GM23338 (cell line): ENCODE measurements at regions not wholly inside any gene's neighbourhood (a gene's known extent, or its start where the extent isn't known, plus 50 kb on each side); places are given as distances from the start of the nearest gene placed in this dataset.

ENCODE experiments used
- ATAC-seq: fragments of 200-7000 bp; cut with Tn5 transposase; 3 replicates; pipeline ENCODE4 v1.9.1; 2020
- DNase-seq: peaks from one replicate; pipeline ENCODE4 v3.0.0-alpha.2; 2015; ENCODE audit warnings: low spot score
- H2AFZ ChIP-seq: fragments of 200-600 bp; sonication (generic); 2 replicates; pipeline ENCODE4 v1.8.0; 2016; ENCODE audit warnings: antibody characterized with exemption, mild to moderate bottlenecking, moderate library complexity
- H3F3A ChIP-seq: fragments of 200-600 bp; sonication (generic); replicated peaks from 2 replicates; pipeline ENCODE4 v1.8.0; 2017; ENCODE audit warnings: antibody characterized with exemption, mixed run types, low read depth
- H3K27ac ChIP-seq: fragments of 200-600 bp; sonication (generic); 2 replicates; pipeline ENCODE4 v1.6.1; 2016; ENCODE audit warnings: low read depth
- H3K27me3 ChIP-seq: fragments of 200-600 bp; sonication (generic); 2 replicates; pipeline ENCODE4 v1.8.0; 2016; ENCODE audit warnings: mild to moderate bottlenecking, mixed run types, moderate library complexity; ENCODE audit not compliant: insufficient read depth
- H3K36me3 ChIP-seq: fragments of 200-600 bp; sonication (generic); 2 replicates; pipeline ENCODE4 v1.8.0; 2016; ENCODE audit warnings: mild to moderate bottlenecking; ENCODE audit not compliant: insufficient read depth
- H3K4me1 ChIP-seq: fragments of 200-600 bp; sonication (generic); 2 replicates; pipeline ENCODE4 v1.8.0; 2016; ENCODE audit warnings: mild to moderate bottlenecking, moderate library complexity; ENCODE audit not compliant: insufficient read depth
- H3K4me2 ChIP-seq: fragments of 200-600 bp; sonication (generic); 2 replicates; pipeline ENCODE4 v1.7.1; 2017; ENCODE audit warnings: mixed run types
- H3K4me3 ChIP-seq: fragments of 200-600 bp; sonication (generic); 2 replicates; pipeline ENCODE4 v1.6.1; 2016; ENCODE audit warnings: mixed run types
- H3K79me2 ChIP-seq: fragments of 200-600 bp; sonication (generic); replicated peaks from 2 replicates; pipeline ENCODE4 v1.8.0; 2017; ENCODE audit warnings: mild to moderate bottlenecking; ENCODE audit not compliant: insufficient read depth
- H3K9me2 ChIP-seq: fragments of 200-600 bp; sonication (generic); 2 replicates; pipeline ENCODE4 v1.8.0; 2017; ENCODE audit not compliant: insufficient read depth
- H4K20me1 ChIP-seq: fragments of 200-600 bp; sonication (generic); replicated peaks from 2 replicates; pipeline ENCODE4 v1.8.0; 2017; ENCODE audit warnings: mild to moderate bottlenecking; ENCODE audit not compliant: insufficient read depth
- H3K27ac Mint-ChIP-seq: 2 replicates; pipeline ENCODE4 v1.8.0; 2020; ENCODE audit warnings: inconsistent platforms, mild to moderate bottlenecking, moderate library complexity, mixed read lengths
- H3K27me3 Mint-ChIP-seq: 3 replicates; pipeline ENCODE4 v1.8.0; 2022; ENCODE audit warnings: low read depth, mild to moderate bottlenecking, moderate library complexity, mixed read lengths, inconsistent platforms; ENCODE audit not compliant: insufficient read depth, poor library complexity
- H3K36me3 Mint-ChIP-seq: 3 replicates; pipeline ENCODE4 v1.8.0; 2021; ENCODE audit warnings: low read depth, mild to moderate bottlenecking, inconsistent platforms, moderate library complexity, mixed read lengths
- H3K4me1 Mint-ChIP-seq: 3 replicates; pipeline ENCODE4 v1.8.0; 2020; ENCODE audit warnings: mild to moderate bottlenecking, inconsistent platforms, mixed read lengths
- H3K4me3 Mint-ChIP-seq: 3 replicates; pipeline ENCODE4 v1.8.0; 2021; ENCODE audit warnings: moderate library complexity, mild to moderate bottlenecking, inconsistent platforms, mixed read lengths
- H3K9me3 Mint-ChIP-seq: 3 replicates; pipeline ENCODE4 v1.8.0; 2020; ENCODE audit warnings: moderate library complexity, mild to moderate bottlenecking, inconsistent platforms, mixed read lengths
- CREB1 ChIP-seq: fragments of 250-450 bp; sonication (Bioruptor Pico); IDR thresholded peaks from 2 replicates; pipeline ENCODE4 v1.5.0; 2020; ENCODE audit warnings: low read depth, mild to moderate bottlenecking, moderate library complexity
- EZH2 ChIP-seq: fragments of 200-600 bp; sonication (generic); IDR thresholded peaks from one replicate; pipeline ENCODE4 v1.8.0; 2017; ENCODE audit warnings: antibody characterized with exemption, mild to moderate bottlenecking, low read depth; ENCODE audit not compliant: unreplicated experiment
- EZH2phosphoT487 ChIP-seq: fragments of 200-600 bp; sonication (generic); IDR thresholded peaks from one replicate; pipeline ENCODE4 v1.8.1; 2018; ENCODE audit warnings: antibody characterized with exemption; ENCODE audit not compliant: unreplicated experiment
- JUNB ChIP-seq: IDR thresholded peaks from one replicate; pipeline ENCODE4 v1.6.1; 2016; ENCODE audit warnings: antibody characterized with exemption; ENCODE audit not compliant: unreplicated experiment
- NANOG ChIP-seq: IDR thresholded peaks from 2 replicates; pipeline ENCODE4 v1.6.1; 2016; ENCODE audit warnings: antibody characterized with exemption, borderline replicate concordance
- POLR2AphosphoS5 ChIP-seq: IDR thresholded peaks from 2 replicates; pipeline ENCODE4 v1.6.1; 2016; ENCODE audit warnings: antibody characterized with exemption, low read depth
- STAT1 ChIP-seq: IDR thresholded peaks from one replicate; pipeline ENCODE4 v1.6.1; 2016; ENCODE audit warnings: antibody characterized with exemption; ENCODE audit not compliant: unreplicated experiment
- ZNF114 ChIP-seq: fragments of 250-450 bp; sonication (Bioruptor Pico); IDR thresholded peaks from 2 replicates; pipeline ENCODE4 v1.5.0; 2020; ENCODE audit warnings: mild to moderate bottlenecking, moderate library complexity
- ZNF331 ChIP-seq: fragments of 250-450 bp; sonication (Bioruptor Pico); IDR thresholded peaks from 2 replicates; pipeline ENCODE4 v1.5.0; 2020; ENCODE audit warnings: low read depth, mild to moderate bottlenecking, moderate library complexity
- TF ChIP-seq, protein P1 (sequence below): fragments of 250-450 bp; sonication (Bioruptor Pico); IDR thresholded peaks from 2 replicates; pipeline ENCODE4 v1.5.0; 2020; ENCODE audit warnings: mild to moderate bottlenecking, moderate library complexity
- TF ChIP-seq, protein P2 (sequence below): IDR thresholded peaks from one replicate; pipeline ENCODE4 v1.6.1; 2018; ENCODE audit warnings: antibody characterized with exemption; ENCODE audit not compliant: unreplicated experiment
- TF ChIP-seq, protein P3 (sequence below), 2 experiments: fragments of 200-600 bp in 1 of 2; sonication (generic) in 1 of 2; conservative IDR thresholded peaks; 2 replicates each; pipeline versions ENCODE4 v1.5.1 to v1.6.1; 2016 to 2017; ENCODE audit warnings: antibody characterized with exemption in 2 of 2, low read depth in 2 of 2, mild to moderate bottlenecking in 2 of 2, moderate library complexity in 1 of 2
- TF ChIP-seq, protein P4 (sequence below): IDR thresholded peaks from 2 replicates; pipeline ENCODE4 v1.6.1; 2016; ENCODE audit warnings: antibody characterized with exemption

DNA sequence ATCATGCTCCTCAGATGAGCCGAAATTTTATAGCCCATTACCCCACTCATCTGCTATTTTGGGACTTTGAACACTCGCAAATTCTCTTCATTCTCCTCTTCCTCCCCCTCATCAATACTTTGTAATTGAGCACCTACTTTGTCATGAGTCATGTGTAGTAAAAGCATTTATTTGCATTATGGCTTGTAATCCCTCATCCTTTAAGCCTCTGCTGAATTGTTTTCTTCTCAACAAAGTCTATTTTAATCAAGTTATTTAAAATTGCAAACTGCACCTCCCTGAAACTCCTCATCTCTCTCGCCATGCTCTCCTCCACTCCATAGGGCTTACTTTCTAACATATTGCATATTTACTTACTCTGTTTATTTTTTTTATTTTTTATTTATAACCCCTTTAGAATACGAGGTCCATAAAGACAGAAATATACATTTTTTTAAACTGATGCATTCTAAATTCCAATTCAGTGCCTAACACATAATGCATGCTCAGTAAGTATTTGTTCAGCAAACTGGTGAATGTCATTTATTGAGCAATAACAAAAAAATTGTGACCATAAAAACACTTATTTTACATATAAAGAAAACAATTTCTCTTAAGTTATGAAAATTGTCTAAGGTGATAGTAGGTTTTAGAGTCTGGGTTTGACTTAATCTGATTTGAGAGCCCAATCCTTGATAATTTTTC lies 161.7 kb downstream of the FASLG start:
- no peak for ATAC-seq
- H3K4me1 Mint-ChIP-seq: peaks cover 7% of the 10 kb centered on the region; the same call in 1 of the 3 replicates

More for the DNA sequence above, 161.7 kb downstream of the FASLG start:
- no peak overlapping the region for H3K27ac Mint-ChIP-seq
- Histone ChIP-seq H4K20me1 (no peaks in the 10 kb centered on the region), H3K4me3 (no peak overlapping the region), H3K4me1 (no peaks in the 10 kb centered on the region), H3K36me3 (no peaks in the 10 kb centered on the region), H3K9me2 (0 out of 2 replicates have a peak, but pooled peaks cover 3% of the 10 kb centered on the region), H3K79me2 (no peaks in the 10 kb centered on the region), H3K27ac (no peak overlapping the region), H2AFZ (no peak overlapping the region), H3K27me3 (no peaks in the 10 kb centered on the region), H3K4me2 (no peak overlapping the region), H3F3A (no peaks in the 10 kb centered on the region)
- peaks cover 3% of the 10 kb centered on the region for H3K9me3 Mint-ChIP-seq
- no peak for DNase-seq
- no peak overlapping the region for H3K4me3 Mint-ChIP-seq
- TF ChIP-seq, protein P1, sequence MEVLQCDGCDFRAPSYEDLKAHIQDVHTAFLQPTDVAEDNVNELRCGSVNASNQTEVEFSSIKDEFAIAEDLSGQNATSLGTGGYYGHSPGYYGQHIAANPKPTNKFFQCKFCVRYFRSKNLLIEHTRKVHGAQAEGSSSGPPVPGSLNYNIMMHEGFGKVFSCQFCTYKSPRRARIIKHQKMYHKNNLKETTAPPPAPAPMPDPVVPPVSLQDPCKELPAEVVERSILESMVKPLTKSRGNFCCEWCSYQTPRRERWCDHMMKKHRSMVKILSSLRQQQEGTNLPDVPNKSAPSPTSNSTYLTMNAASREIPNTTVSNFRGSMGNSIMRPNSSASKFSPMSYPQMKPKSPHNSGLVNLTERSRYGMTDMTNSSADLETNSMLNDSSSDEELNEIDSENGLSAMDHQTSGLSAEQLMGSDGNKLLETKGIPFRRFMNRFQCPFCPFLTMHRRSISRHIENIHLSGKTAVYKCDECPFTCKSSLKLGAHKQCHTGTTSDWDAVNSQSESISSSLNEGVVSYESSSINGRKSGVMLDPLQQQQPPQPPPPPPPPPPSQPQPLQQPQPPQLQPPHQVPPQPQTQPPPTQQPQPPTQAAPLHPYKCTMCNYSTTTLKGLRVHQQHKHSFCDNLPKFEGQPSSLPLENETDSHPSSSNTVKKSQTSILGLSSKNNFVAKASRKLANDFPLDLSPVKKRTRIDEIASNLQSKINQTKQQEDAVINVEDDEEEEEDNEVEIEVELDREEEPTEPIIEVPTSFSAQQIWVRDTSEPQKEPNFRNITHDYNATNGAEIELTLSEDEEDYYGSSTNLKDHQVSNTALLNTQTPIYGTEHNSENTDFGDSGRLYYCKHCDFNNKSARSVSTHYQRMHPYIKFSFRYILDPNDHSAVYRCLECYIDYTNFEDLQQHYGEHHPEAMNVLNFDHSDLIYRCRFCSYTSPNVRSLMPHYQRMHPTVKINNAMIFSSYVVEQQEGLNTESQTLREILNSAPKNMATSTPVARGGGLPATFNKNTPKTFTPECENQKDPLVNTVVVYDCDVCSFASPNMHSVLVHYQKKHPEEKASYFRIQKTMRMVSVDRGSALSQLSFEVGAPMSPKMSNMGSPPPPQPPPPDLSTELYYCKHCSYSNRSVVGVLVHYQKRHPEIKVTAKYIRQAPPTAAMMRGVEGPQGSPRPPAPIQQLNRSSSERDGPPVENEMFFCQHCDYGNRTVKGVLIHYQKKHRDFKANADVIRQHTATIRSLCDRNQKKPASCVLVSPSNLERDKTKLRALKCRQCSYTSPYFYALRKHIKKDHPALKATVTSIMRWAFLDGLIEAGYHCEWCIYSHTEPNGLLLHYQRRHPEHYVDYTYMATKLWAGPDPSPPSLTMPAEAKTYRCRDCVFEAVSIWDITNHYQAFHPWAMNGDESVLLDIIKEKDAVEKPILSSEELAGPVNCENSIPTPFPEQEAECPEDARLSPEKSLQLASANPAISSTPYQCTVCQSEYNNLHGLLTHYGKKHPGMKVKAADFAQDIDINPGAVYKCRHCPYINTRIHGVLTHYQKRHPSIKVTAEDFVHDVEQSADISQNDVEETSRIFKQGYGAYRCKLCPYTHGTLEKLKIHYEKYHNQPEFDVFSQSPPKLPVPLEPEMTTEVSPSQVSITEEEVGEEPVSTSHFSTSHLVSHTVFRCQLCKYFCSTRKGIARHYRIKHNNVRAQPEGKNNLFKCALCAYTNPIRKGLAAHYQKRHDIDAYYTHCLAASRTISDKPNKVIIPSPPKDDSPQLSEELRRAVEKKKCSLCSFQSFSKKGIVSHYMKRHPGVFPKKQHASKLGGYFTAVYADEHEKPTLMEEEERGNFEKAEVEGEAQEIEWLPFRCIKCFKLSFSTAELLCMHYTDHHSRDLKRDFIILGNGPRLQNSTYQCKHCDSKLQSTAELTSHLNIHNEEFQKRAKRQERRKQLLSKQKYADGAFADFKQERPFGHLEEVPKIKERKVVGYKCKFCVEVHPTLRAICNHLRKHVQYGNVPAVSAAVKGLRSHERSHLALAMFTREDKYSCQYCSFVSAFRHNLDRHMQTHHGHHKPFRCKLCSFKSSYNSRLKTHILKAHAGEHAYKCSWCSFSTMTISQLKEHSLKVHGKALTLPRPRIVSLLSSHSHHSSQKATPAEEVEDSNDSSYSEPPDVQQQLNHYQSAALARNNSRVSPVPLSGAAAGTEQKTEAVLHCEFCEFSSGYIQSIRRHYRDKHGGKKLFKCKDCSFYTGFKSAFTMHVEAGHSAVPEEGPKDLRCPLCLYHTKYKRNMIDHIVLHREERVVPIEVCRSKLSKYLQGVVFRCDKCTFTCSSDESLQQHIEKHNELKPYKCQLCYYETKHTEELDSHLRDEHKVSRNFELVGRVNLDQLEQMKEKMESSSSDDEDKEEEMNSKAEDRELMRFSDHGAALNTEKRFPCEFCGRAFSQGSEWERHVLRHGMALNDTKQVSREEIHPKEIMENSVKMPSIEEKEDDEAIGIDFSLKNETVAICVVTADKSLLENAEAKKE (CRISPR knock-in tag): no peak
- no peak for TF ChIP-seq POLR2AphosphoS5
- TF ChIP-seq JUNB: no peak
- no peak for TF ChIP-seq CREB1 (CRISPR knock-in tag)
- no peak for TF ChIP-seq NANOG
- TF ChIP-seq ZNF331 (CRISPR knock-in tag): no peak
- no peak for TF ChIP-seq EZH2
- TF ChIP-seq, protein P2, sequence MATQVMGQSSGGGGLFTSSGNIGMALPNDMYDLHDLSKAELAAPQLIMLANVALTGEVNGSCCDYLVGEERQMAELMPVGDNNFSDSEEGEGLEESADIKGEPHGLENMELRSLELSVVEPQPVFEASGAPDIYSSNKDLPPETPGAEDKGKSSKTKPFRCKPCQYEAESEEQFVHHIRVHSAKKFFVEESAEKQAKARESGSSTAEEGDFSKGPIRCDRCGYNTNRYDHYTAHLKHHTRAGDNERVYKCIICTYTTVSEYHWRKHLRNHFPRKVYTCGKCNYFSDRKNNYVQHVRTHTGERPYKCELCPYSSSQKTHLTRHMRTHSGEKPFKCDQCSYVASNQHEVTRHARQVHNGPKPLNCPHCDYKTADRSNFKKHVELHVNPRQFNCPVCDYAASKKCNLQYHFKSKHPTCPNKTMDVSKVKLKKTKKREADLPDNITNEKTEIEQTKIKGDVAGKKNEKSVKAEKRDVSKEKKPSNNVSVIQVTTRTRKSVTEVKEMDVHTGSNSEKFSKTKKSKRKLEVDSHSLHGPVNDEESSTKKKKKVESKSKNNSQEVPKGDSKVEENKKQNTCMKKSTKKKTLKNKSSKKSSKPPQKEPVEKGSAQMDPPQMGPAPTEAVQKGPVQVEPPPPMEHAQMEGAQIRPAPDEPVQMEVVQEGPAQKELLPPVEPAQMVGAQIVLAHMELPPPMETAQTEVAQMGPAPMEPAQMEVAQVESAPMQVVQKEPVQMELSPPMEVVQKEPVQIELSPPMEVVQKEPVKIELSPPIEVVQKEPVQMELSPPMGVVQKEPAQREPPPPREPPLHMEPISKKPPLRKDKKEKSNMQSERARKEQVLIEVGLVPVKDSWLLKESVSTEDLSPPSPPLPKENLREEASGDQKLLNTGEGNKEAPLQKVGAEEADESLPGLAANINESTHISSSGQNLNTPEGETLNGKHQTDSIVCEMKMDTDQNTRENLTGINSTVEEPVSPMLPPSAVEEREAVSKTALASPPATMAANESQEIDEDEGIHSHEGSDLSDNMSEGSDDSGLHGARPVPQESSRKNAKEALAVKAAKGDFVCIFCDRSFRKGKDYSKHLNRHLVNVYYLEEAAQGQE: no peak
- TF ChIP-seq, protein P3, sequence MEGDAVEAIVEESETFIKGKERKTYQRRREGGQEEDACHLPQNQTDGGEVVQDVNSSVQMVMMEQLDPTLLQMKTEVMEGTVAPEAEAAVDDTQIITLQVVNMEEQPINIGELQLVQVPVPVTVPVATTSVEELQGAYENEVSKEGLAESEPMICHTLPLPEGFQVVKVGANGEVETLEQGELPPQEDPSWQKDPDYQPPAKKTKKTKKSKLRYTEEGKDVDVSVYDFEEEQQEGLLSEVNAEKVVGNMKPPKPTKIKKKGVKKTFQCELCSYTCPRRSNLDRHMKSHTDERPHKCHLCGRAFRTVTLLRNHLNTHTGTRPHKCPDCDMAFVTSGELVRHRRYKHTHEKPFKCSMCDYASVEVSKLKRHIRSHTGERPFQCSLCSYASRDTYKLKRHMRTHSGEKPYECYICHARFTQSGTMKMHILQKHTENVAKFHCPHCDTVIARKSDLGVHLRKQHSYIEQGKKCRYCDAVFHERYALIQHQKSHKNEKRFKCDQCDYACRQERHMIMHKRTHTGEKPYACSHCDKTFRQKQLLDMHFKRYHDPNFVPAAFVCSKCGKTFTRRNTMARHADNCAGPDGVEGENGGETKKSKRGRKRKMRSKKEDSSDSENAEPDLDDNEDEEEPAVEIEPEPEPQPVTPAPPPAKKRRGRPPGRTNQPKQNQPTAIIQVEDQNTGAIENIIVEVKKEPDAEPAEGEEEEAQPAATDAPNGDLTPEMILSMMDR (conservative IDR thresholded peaks at IDR 0.05; ENCODE audit: low read depth in 2 of 2): no peak
- TF ChIP-seq, protein P4, sequence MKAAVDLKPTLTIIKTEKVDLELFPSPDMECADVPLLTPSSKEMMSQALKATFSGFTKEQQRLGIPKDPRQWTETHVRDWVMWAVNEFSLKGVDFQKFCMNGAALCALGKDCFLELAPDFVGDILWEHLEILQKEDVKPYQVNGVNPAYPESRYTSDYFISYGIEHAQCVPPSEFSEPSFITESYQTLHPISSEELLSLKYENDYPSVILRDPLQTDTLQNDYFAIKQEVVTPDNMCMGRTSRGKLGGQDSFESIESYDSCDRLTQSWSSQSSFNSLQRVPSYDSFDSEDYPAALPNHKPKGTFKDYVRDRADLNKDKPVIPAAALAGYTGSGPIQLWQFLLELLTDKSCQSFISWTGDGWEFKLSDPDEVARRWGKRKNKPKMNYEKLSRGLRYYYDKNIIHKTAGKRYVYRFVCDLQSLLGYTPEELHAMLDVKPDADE: no peak
- no peak for TF ChIP-seq ZNF114 (CRISPR knock-in tag)
- no peak for TF ChIP-seq EZH2phosphoT487
- no peak for TF ChIP-seq STAT1
- H3K27me3 Mint-ChIP-seq: peaks cover 3% of the 10 kb centered on the region
- H3K36me3 Mint-ChIP-seq: peaks cover under 1% of the 10 kb centered on the region; the same call in 2 of the 3 replicates
